ENCODE measurements at regions not wholly inside any gene's neighbourhood (a gene's known extent, or its start where the extent isn't known, plus 50 kb on each side); places are given as distances from the start of the nearest gene placed in this dataset.

GRCh38 chr5:167671176-167671575, 620.3 kb upstream of the WWC1 start:
- no peak for DNase-seq

GRCh38 chr5:167673942-167674341, 617.5 kb upstream of the WWC1 start:
- no peak for DNase-seq

- no peak for DNase-seq
These were observed 613.0 kb upstream of the WWC1 start for GRCh38 chr5:167678481-167678880.

GRCh38 chr5:167684251-167684650, 607.2 kb upstream of the WWC1 start:
- no peak for DNase-seq

- no peak for DNase-seq
These were observed 602.9 kb upstream of the WWC1 start for GRCh38 chr5:167688341-167689130.

- no peak for DNase-seq
These were observed 596.9 kb upstream of the WWC1 start for GRCh38 chr5:167694325-167695147.

GRCh38 chr5:167696558-167697314, 594.7 kb upstream of the WWC1 start:
- DNase-seq = no peak

- no peak for DNase-seq
These were observed 592.0 kb upstream of the WWC1 start for GRCh38 chr5:167699432-167699831.

GRCh38 chr5:167701051-167701450, 590.4 kb upstream of the WWC1 start:
- no peak for DNase-seq

GRCh38 chr5:167702014-167702413, 589.4 kb upstream of the WWC1 start:
- DNase-seq = no peak

- no peak for DNase-seq
These were observed 583.0 kb upstream of the WWC1 start for GRCh38 chr5:167708449-167708848.

- no peak for DNase-seq
These were observed 581.8 kb upstream of the WWC1 start for GRCh38 chr5:167709625-167710024.

GRCh38 chr5:167710444-167711073, 580.9 kb upstream of the WWC1 start:
- DNase-seq = no peak

- DNase-seq = no peak
These were observed 578.4 kb upstream of the WWC1 start for GRCh38 chr5:167712986-167713585.

GRCh38 chr5:167713896-167714295, 577.5 kb upstream of the WWC1 start:
- DNase-seq = no peak

- DNase-seq = no peak
These were observed 575.2 kb upstream of the WWC1 start for GRCh38 chr5:167716126-167716775.

- no peak for DNase-seq
These were observed 571.2 kb upstream of the WWC1 start for GRCh38 chr5:167720259-167720658.

- DNase-seq = no peak
These were observed 570.7 kb upstream of the WWC1 start for GRCh38 chr5:167720676-167721260.

GRCh38 chr5:167721926-167722440, 569.5 kb upstream of the WWC1 start:
- DNase-seq = no peak

GRCh38 chr5:167723254-167723871, 568.1 kb upstream of the WWC1 start:
- peak; percentile 65 for DNase-seq

GRCh38 chr5:167725264-167725663, 566.2 kb upstream of the WWC1 start:
- no peak for DNase-seq

All from left hindlimb (tissue), 1 donor.